ENCODE measurements at regions not wholly inside any gene's neighbourhood (a gene's known extent, or its start where the extent isn't known, plus 50 kb on each side); places are given as distances from the start of the nearest gene placed in this dataset.

- peaks cover 20% of the 10 kb centered on the region for H3K4me1 ChIP-seq (ENCODE audit: low read depth, poor library complexity, severe bottlenecking)
- H3K79me2 ChIP-seq (ENCODE audit: insufficient read depth, low read depth) = no peaks in the 10 kb centered on the region
- no peak overlapping the region for H3K27ac ChIP-seq
- H4K20me1 ChIP-seq (ENCODE audit: insufficient read depth) = no peaks in the 10 kb centered on the region
- H3K4me2 ChIP-seq = no peak overlapping the region
- H3K9ac ChIP-seq = no peak overlapping the region
- TF ChIP-seq, protein P1, sequence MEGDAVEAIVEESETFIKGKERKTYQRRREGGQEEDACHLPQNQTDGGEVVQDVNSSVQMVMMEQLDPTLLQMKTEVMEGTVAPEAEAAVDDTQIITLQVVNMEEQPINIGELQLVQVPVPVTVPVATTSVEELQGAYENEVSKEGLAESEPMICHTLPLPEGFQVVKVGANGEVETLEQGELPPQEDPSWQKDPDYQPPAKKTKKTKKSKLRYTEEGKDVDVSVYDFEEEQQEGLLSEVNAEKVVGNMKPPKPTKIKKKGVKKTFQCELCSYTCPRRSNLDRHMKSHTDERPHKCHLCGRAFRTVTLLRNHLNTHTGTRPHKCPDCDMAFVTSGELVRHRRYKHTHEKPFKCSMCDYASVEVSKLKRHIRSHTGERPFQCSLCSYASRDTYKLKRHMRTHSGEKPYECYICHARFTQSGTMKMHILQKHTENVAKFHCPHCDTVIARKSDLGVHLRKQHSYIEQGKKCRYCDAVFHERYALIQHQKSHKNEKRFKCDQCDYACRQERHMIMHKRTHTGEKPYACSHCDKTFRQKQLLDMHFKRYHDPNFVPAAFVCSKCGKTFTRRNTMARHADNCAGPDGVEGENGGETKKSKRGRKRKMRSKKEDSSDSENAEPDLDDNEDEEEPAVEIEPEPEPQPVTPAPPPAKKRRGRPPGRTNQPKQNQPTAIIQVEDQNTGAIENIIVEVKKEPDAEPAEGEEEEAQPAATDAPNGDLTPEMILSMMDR (conservative IDR thresholded peaks at IDR 0.05; ENCODE audit: low read depth, low read length) = no peak
- H3K27me3 ChIP-seq (ENCODE audit: insufficient read depth, low read depth) = no peaks in the 10 kb centered on the region
- H3K36me3 ChIP-seq (ENCODE audit: insufficient read depth) = no peaks in the 10 kb centered on the region
- no peak overlapping the region for H2AFZ ChIP-seq (ENCODE audit: low read depth)
- no peak overlapping the region for H3K4me3 ChIP-seq (IDR thresholded peaks at IDR 0.05; ENCODE audit: insufficient read depth, low read depth, low read length)
Measured at GRCh38 chr7:46512891-46513413, 591.9 kb upstream of the IGFBP3 start.

GRCh38 chr7:46511442-46512215 lies 590.6 kb upstream of the IGFBP3 start:
- no peaks in the 10 kb centered on the region for H4K20me1 ChIP-seq (ENCODE audit: insufficient read depth)
- H3K4me3 ChIP-seq (IDR thresholded peaks at IDR 0.05; ENCODE audit: insufficient read depth, low read depth, low read length) = no peak overlapping the region
- H3K27me3 ChIP-seq (ENCODE audit: insufficient read depth, low read depth) = no peaks in the 10 kb centered on the region
- H3K9ac ChIP-seq = no peak overlapping the region
- H3K27ac ChIP-seq = no peak overlapping the region
- no peaks in the 10 kb centered on the region for H3K79me2 ChIP-seq (ENCODE audit: insufficient read depth, low read depth)
- peaks cover 18% of the 10 kb centered on the region for H3K4me1 ChIP-seq (ENCODE audit: low read depth, poor library complexity, severe bottlenecking)
- no peak overlapping the region for H2AFZ ChIP-seq (ENCODE audit: low read depth)
- H3K36me3 ChIP-seq (ENCODE audit: insufficient read depth) = no peaks in the 10 kb centered on the region
- TF ChIP-seq, protein P1 (conservative IDR thresholded peaks at IDR 0.05; ENCODE audit: low read depth, low read length) = no peak
- H3K4me2 ChIP-seq = no peak overlapping the region

GRCh38 chr7:46508583-46508982 lies 587.5 kb upstream of the IGFBP3 start:
- Histone ChIP-seq H3K9ac (no peak overlapping the region), H3K27ac (no peak overlapping the region), H3K4me1 (ENCODE audit: low read depth, poor library complexity, severe bottlenecking) (no peaks in the 10 kb centered on the region), H3K4me2 (no peak overlapping the region), H2AFZ (ENCODE audit: low read depth) (no peak overlapping the region), H3K27me3 (ENCODE audit: insufficient read depth, low read depth) (no peaks in the 10 kb centered on the region), H4K20me1 (ENCODE audit: insufficient read depth) (no peaks in the 10 kb centered on the region), H3K79me2 (ENCODE audit: insufficient read depth, low read depth) (no peaks in the 10 kb centered on the region), H3K36me3 (ENCODE audit: insufficient read depth) (no peaks in the 10 kb centered on the region), H3K4me3 (IDR thresholded peaks at IDR 0.05; ENCODE audit: insufficient read depth, low read depth, low read length) (no peak overlapping the region)
- TF ChIP-seq, protein P1 (conservative IDR thresholded peaks at IDR 0.05; ENCODE audit: low read depth, low read length) = no peak

- no peaks in the 10 kb centered on the region for H3K4me1 ChIP-seq (ENCODE audit: low read depth, poor library complexity, severe bottlenecking)
- H3K4me3 ChIP-seq (IDR thresholded peaks at IDR 0.05; ENCODE audit: insufficient read depth, low read depth, low read length) = no peak overlapping the region
- H3K27me3 ChIP-seq (ENCODE audit: insufficient read depth, low read depth) = no peaks in the 10 kb centered on the region
- TF ChIP-seq, protein P1 (conservative IDR thresholded peaks at IDR 0.05; ENCODE audit: low read depth, low read length) = no peak
- no peak overlapping the region for H3K9ac ChIP-seq
- H2AFZ ChIP-seq (ENCODE audit: low read depth) = no peak overlapping the region
- no peaks in the 10 kb centered on the region for H3K36me3 ChIP-seq (ENCODE audit: insufficient read depth)
- no peaks in the 10 kb centered on the region for H3K79me2 ChIP-seq (ENCODE audit: insufficient read depth, low read depth)
- H3K4me2 ChIP-seq = no peak overlapping the region
- H3K27ac ChIP-seq = no peak overlapping the region
- H4K20me1 ChIP-seq (ENCODE audit: insufficient read depth) = no peaks in the 10 kb centered on the region
Measured at GRCh38 chr7:46507560-46507959, 586.5 kb upstream of the IGFBP3 start.
